ENCODE measurements at regions not wholly inside any gene's neighbourhood (a gene's known extent, or its start where the extent isn't known, plus 50 kb on each side); places are given as distances from the start of the nearest gene placed in this dataset.

DNA sequence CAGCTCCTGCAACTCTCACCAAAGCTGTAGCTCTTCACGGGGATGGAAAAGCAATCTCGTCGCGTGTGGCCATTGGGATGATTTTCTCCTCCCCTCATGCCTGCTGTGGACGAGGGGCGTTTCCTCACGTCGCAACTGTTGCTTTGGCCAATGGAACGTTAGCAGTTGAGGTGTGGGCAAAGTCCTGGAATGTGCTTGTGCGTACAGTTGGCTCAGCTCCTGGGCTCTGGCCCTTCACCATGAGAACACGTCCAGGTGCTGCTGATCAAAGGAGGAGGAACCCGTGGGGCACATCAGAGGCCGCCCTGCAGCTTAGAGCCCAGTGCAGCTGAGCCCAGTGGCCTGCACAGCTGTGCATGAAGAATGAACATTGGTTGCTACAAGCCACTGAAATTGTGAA is 186.1 kb downstream of the TJP1 start:
- TF ChIP-seq, protein P1, sequence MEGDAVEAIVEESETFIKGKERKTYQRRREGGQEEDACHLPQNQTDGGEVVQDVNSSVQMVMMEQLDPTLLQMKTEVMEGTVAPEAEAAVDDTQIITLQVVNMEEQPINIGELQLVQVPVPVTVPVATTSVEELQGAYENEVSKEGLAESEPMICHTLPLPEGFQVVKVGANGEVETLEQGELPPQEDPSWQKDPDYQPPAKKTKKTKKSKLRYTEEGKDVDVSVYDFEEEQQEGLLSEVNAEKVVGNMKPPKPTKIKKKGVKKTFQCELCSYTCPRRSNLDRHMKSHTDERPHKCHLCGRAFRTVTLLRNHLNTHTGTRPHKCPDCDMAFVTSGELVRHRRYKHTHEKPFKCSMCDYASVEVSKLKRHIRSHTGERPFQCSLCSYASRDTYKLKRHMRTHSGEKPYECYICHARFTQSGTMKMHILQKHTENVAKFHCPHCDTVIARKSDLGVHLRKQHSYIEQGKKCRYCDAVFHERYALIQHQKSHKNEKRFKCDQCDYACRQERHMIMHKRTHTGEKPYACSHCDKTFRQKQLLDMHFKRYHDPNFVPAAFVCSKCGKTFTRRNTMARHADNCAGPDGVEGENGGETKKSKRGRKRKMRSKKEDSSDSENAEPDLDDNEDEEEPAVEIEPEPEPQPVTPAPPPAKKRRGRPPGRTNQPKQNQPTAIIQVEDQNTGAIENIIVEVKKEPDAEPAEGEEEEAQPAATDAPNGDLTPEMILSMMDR (IDR thresholded peaks at IDR 0.05): no peak
- TF ChIP-seq POLR2A (IDR thresholded peaks at IDR 0.05): no peak
- no peak for TF ChIP-seq EP300 (IDR thresholded peaks at IDR 0.05)
- TF ChIP-seq POLR2AphosphoS5 (IDR thresholded peaks at IDR 0.05): no peak

Measured in upper lobe of left lung (tissue), 4 donors.